ENCODE measurements at regions not wholly inside any gene's neighbourhood (a gene's known extent, or its start where the extent isn't known, plus 50 kb on each side); places are given as distances from the start of the nearest gene placed in this dataset.

DNA sequence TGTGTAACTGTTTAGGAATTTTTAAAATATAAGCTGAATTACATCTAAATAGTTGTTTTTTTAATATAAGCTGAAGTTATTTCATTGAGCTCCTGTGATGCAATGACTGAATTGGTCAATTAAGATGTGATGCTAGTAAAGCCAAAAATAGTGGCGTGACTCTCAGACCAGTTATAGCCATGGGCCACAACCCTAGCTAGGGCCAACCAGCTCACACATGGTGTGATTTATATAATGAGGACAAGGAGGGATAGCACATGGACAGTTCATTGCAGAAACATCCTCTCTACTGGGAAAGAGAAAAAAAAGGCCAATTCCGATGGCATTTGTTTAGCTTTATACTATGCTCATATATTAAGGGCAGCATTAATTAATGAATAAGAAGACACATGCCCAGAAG lies 119.3 kb upstream of the PROX1 start:
- no peak for DNase-seq (ENCODE audit: low spot score)

DNA sequence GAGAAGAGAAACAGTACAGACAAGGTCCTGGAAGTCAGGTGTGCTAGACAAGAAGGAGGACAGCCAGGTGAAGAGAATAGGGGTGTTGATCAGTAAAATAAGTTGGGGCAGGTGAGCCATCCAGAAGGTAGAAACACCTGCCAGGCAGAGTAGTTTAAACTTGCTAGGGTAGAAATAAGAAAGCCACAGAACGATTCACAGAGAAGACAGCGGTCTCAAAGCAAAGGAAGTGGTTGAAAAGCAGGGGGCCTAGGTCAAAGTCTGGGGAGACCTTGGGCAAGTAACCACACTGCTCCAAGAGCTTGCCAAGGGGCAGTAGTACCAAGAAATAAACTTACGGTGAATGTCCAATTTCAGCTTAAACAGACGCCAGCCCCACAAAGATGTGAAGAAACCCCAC lies 116.6 kb upstream of the PROX1 start:
- no peak for DNase-seq (ENCODE audit: low spot score)

DNA sequence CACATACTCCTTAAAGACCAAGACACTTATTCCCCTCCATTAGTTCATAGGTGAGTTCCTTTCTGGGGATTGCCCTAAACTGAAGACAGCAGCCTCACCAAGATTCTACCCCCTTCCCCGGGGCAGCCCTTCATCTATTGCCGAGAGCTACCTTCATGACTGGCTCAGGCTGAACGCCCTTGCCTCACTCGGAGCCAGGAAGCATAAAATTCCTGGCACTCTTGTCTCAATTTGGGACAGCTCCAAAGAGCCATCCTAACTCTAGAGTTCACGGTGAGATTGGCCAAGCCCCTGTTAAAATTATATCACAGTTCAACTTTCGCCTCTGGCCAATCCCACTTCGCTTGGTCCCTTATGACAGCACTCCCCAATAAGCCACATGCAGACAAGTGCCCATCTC lies 113.0 kb upstream of the PROX1 start:
- no peak for DNase-seq (ENCODE audit: low spot score)

DNA sequence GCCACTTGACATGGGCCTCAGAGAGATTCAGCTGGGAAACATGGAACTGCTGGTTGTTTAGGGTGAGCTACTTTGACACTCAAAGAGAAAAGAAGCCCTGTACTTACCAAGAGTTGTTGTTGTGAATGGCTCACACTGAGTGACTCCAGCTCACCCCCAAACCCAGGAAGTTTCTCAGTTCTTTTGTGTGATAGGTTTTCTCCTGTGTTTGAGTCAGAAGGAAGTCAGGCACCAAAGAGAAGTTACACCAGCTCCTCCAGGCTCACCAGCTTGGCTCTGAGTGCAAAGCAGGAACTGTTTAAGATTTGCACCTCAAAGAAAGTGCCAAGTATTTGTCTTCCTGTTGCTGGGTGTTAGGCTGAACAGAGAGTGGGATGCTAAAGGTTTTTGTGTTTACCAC lies 111.2 kb upstream of the PROX1 start:
- no peak for DNase-seq (ENCODE audit: low spot score)

DNA sequence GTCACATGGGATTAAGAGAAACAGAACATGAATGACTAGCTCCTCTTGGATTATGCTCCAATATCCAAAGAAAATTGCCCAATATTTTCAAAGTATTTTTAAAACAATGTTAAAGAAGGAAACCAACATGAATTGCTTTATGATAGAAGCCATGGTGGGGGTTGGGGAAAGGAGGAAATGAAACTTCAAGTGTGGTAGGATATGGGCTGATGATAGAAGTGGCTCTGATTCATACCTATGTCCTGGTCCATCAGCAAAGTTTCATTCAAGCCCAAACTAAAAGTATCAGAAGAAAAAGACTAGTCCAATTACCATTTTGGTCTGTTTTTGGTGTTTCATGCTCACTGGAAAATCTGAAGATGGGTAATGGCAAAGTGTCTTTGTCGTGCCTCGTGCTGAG lies 104.2 kb upstream of the PROX1 start:
- no peak for DNase-seq (ENCODE audit: low spot score)

DNA sequence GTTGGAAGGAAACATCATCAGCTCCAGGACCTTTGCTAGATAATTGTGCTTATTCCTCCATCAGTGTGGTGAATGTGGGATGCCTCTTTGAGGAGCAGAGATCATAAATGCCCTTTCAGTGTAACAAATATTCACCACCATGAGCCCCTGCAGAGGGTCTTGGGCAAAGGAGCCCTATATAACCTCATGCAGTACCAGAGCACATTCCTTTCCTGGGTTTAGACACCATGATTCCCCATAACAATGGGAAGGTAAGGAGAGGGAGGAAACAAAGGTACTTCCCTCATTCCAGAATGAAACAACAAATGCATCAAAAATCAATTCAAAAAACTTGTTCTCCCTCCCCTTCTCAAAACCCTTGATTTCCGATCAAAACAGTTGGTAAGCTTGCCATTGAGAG lies 103.4 kb upstream of the PROX1 start:
- no peak for DNase-seq (ENCODE audit: low spot score)

DNA sequence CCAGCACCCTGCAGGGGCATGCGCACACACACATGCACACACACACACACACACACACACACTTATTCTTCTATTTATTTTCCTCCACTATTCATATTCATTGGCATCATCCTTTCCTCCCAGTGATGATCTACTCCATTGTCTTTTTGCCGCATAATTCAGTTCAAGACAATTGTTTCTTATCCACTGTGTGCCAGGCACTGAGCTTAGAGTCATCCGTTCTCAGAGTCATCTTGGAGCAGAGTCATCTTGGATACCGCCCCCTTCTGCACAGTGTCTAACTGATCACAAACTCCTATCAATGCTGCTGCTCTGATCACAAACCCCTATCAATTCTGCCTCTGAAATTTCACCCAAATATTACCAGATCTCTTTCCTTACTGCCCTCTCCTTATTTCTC lies 102.8 kb upstream of the PROX1 start:
- DNase-seq (ENCODE audit: low spot score): no peak

DNA sequence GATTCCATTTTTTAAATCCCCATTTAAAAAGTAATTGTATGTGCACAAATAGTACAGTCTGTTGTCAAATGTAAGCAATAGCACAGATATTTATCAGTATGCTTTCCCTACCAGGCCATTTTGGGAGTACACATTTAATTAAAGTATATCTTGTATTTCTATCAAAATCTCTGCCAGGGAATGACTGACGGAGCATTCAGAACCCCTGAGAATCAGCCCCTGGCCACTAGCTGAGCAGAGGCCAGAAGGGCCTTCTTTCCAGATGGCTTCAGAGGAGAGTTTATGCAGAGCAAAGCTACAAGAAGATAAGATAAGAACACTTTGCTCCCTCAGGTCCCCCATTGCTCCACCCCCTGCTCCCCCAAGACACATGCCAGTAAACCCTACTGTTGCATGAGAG lies 99.9 kb upstream of the PROX1 start:
- no peak for DNase-seq (ENCODE audit: low spot score)

DNA sequence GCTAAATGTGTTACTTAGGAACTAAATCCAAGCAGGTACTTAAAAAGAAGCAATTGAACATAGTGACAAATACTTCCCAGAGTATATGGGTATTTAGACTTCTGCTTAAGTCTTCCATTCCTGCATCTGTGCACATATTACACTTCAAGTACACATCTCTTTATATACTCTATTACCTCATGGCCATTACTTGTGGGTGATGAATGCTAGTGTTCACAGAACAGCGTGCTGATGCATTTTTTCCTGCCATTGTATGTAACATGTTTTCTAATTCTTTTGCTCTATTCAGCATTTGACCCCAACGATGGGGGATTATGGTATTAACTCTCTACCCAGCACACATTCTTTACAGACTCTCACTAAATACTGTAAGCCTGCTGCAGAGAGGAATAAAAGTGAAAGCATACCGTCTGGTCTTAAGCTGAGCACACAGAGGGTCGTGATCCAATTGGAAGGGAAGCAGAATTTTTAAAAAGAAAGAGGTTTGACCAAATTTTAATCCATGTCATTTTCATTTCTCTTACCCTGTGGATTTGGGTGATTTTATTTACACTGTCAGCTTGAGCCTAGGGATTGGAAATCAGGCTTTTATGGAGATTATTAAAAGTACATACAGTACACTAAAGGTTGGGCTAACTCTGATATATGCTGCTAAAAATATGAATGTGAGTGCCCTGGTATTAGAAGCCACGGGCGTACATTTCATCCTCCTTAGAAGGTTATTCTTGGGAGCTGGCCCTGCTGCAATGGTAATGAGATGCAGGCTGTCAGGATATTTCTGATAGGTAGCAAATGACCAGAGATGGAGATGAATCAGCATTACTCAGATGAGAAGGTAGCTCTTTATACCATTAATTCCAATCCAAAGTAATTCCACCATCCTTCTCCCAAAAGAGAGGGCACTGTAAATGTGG lies 95.5 kb upstream of the PROX1 start:
- DNase-seq (ENCODE audit: low spot score): no peak

DNA sequence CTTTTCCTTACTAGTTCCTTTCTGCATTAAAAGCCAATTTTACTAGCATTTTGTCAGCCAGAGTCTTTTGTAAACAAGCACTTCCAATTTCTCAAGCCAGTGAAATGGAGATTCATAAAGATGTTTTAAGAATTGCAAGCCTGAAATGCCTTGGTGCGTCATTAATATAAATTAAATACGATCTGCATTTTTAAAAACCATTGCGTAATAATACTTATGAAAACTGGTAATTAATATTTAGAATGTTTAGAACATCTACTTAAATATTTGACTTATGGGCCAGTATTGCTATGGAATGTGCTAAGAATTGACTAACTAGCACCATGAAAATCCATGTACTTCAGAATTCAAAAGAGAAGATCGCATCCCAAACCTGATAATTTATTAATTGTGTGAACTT lies 89.1 kb upstream of the PROX1 start:
- DNase-seq (ENCODE audit: low spot score): no peak

DNA sequence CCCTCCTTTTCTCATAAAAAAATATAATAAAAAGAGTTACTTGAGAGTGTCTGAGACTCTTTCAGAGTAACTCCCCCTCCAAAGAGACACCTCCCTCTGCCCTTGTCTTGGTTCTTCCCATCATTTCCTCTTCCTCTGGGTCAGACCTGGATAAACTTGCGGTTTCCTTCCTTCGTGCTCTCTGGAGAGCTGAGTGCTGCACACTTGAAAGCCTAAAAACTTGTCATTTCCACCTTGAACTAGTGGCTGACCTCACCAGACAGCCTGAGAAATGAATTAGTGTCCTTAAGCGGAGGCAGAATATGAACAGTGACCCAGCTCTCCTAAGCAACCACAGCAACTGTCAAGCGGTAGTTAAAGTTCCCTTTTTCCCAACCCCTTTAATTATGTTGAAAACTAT lies 88.4 kb upstream of the PROX1 start:
- DNase-seq (ENCODE audit: low spot score): no peak

DNA sequence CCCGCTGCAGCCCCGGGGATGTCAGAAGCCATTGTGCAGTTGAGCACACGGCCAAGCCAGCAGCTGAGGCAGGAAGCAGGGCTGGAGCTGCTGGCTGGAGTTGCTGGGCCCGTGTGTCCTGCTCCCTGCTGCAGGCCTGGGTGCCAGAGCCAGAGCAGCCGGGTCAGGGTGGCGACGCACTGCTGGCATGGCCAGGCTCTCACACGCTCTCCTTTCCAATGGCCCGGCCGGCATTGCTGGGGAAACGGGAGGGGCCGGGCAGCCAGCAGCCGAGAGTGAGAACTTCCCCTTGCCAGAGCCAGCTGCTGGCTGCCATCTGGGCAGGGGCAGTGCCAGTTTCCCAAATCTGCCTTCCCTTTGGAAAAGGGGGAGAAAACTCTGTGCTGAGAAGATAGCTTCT lies 82.4 kb upstream of the PROX1 start:
- no peak for DNase-seq (ENCODE audit: low spot score)

DNA sequence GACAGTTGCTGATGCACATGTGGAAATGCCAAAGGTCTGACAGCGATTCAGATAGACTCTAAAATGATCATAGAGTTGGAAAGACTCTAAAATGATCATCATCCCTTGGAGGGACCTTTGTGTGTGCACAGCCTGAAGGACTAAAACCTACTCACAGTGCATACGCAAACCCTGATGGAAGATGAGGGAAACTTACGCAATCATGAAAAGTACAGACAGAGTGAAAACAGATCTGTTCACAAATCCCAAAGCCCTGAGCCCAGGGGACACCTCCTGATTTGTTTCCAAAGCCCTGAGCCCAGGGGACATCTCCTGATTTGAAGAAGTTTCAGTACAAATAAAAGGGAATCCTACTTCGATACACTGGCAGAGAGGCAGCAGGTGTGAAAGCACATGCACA lies 79.3 kb upstream of the PROX1 start:
- DNase-seq (ENCODE audit: low spot score): no peak

DNA sequence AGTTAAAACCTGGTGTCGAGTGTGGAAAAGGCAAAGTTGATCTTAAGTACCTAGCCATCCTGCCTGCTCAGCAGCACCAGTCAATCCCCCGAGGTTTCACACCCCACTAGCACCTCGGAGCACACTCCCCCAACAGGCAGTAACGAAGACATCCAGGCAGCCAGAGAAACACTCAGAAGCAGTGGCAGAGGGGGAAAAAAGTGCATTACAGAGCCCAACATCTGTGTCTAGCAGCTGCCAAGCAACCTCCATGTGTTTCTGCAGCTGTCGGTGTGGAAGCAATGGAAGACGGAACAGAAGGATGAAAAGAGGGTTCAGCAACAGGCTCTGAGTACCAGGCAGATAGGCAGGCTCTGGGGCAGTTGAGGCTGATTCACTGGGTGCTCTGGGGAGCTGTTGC lies 73.4 kb upstream of the PROX1 start:
- no peak for DNase-seq (ENCODE audit: low spot score)

DNA sequence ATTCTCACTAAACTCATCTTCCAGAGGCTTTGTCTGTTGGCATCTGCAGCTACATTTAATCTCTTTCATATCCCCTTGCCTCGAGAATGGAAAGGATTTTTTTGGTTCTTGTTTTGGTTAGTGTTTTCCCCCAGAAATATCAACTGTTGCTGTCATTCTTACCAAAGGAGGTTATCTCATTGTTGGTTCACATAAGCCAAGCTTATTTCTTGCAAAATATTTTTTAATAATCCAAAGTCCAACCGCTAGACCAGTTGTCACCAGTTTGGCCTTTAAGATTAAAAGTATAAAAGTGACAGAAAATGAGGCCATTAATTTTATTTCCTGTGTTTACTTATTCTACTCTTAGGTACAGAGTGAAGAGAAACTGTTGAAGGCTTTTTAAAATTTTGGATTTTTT lies 66.5 kb upstream of the PROX1 start:
- no peak for DNase-seq (ENCODE audit: low spot score)

DNA sequence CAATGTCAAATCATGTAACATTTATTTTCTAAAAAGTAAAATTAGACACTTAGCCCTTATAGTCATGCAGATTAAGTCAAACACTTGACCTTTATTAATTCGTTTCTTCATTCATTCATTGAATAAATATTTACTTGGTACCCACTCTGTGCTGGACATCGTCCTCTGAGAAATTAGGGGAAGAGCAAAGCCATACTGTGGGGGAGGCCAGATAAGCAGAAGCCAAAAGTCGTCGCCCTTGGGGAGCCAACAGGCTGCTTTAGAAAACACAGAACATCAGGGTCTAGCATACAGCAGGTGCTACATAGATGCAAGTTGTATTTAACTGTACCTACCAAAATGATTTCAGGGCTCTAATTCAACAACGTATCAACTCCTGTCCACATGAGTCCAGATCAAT lies 66.1 kb upstream of the PROX1 start:
- no peak for DNase-seq (ENCODE audit: low spot score)

DNA sequence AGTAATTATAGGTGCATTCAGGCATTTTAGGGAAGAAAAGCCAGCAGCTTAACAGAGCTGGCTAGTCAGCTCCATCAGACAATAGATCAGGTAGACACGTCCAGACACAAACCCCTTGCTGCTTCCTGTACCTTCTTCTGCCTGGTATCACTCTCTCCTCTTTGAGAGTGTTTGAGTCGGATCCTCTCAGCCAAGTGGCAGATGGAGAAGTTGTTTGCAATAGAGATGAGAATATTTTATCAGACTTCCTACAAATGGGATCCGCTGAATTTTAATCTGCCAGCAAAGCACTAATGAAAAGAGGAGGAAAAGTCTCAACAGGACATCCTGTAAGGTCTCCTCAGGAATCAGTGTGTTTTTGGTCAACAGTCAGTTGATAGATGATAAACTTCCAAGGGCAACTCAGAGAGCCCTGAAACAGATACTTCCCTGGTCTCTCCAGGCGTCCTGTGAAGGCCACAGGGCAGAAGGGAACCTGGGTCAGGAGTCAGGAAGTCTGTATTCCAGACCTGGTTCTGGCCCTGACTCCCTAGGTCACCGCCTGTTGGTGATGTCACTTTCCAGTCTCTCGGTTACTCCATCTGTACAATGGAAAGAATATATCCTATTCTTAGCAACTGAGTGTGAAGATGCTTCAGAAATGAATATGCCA lies 62.1 kb upstream of the PROX1 start:
- DNase-seq (ENCODE audit: low spot score): no peak

DNA sequence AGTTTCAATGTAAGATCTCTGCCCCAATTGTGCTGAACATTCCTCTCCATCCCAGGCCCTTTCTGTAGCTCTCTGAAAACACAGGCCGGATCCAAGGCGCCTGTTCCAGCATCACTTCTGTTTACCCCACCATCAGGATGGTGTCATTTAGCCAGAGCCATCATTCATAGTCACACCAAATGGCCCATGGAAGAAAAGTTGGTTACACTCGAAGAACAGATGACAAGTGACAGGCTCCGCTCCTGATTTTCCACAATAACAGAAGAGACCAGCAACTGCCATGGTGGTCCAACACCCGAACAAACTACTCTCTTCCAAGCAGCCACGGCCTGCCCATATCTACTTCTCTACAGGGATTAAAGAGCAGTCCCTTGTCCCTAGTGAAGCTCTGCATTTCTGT lies 59.9 kb upstream of the PROX1 start:
- DNase-seq (ENCODE audit: low spot score): no peak

DNA sequence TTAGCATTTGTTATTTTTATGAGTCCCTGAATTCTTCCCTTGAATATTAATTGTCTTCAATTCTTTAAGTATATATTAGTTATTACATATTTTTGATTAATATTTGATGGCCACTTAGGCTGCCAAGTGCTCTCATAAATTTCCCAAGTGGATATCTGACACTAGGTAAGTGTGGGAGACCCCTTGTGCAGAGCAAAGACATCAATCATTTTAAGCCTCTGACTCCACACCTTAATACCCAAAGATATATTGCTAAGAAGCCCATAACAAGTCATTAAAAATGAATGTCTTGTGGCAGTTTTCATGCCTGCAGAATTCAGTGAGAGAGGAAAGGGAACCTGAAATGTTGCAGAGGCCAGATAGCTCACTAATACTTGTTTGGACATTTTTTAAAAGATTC lies 58.4 kb upstream of the PROX1 start:
- no peak for DNase-seq (ENCODE audit: low spot score)

DNA sequence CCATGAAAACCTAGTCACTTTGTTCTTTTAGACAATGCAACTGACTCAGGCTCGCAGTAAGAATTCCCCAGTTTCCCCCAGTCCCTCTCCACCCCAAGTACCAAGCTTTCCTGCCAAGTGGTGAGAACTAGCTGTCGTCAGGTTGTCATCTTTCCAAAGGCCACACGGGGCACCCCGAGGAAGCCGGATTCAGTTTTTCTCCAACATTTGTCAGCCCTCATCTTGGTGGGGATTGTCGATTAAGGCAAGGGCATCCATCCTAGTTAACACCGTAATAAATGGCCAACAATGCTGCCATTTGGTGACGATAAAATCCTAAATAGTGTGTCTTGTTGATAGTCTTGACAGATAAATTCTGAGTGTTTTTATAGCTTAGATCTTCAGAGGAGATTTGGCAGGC lies 55.9 kb upstream of the PROX1 start:
- DNase-seq (ENCODE audit: low spot score): no peak

DNA sequence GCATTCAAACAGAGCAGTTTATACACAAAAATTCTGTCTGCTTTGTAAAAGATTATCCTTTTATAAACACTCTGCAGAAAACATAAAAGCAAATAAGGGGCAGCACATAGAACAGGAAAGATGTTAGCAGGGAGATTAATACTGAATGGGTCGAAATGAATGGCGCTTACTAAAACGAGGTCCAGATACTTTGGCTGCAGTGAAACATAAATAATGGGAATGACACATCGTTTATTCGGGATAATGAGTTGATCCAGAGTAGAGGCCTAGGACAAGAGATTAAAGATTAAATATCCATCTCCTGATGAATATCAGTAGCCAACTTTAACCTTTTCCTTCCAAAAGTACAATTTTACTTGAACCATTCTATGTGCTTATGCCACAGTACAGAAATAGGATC lies 54.4 kb upstream of the PROX1 start:
- no peak for DNase-seq (ENCODE audit: low spot score)

DNA sequence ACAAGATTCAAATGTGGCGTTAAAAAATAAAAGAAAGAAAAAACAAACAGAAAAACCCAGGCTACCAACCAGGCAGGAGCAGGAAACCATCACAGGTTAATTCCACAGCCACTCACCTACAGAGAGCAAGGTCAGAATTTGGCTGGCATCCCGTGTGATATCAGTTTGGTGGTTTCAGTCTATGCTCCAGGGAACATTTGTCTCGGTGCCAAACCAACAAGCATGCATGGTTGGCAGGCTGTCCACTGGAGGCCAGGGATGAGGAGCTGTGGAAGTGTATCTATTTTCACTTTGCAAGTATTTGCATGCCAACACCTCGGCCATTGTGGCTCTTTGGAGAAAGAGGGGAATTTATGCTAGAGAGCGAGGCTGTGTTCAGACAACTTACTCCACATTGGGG lies 53.1 kb upstream of the PROX1 start:
- peak; percentile 44 for DNase-seq (ENCODE audit: low spot score)

DNA sequence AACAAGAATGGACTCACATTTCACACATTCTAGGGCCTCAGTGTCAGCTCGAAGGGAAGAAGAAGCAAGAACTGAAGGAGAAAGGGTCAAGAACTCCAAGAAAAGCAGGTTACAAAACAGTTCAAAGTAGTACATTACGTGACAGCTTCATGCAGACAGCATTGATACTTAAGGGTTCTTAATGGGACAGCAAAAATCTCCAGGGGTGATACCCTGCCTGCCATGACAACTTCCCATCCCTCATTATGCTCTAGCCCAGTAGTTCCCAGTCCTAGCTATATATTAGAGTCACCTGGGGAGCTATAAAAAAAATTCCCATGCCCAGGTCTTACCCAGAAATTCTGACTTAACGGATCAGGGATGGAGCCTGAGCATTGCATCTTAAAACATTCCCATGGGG lies 51.2 kb upstream of the PROX1 start:
- DNase-seq (ENCODE audit: low spot score): no peak
